AG04450 (cell line): ENCODE measurements at regions not wholly inside any gene's neighbourhood (a gene's known extent, or its start where the extent isn't known, plus 50 kb on each side); places are given as distances from the start of the nearest gene placed in this dataset.

Source experiments
- CTCF ChIA-PET: fragments of 300-600, 350-600 bp; formaldehyde crosslinking; extraction: SDS; loops from one replicate; lab custom pipeline; 2022; ENCODE audit warnings: antibody characterized with exemption, inconsistent platforms; lab: Charles Lee
- POLR2A ChIA-PET: fragments of 350-600 bp; formaldehyde crosslinking; extraction: SDS; loops from one replicate; lab custom pipeline; 2021; ENCODE audit warnings: antibody characterized with exemption, inconsistent platforms; lab: Yijun Ruan, JAX
- DNase-seq: peaks from one replicate; pipeline ENCODE4 v3.0.0-alpha.2; 2011; ENCODE audit warnings: low read depth, low spot score
- H3K27ac ChIP-seq: one replicate; pipeline ENCODE4 v1.5.1; 2012; ENCODE audit warnings: low read depth, low read length, control low read depth
- H3K27me3 ChIP-seq: one replicate; pipeline ENCODE4 v1.6.0; 2012; ENCODE audit warnings: low read length; ENCODE audit not compliant: control insufficient read depth, insufficient read depth
- H3K4me3 ChIP-seq: 2 replicates; pipeline ENCODE4 v1.5.1; 2011; ENCODE audit warnings: mild to moderate bottlenecking, low read depth, low read length, control low read depth
- H3K9me3 ChIP-seq: 2 replicates; pipeline ENCODE4 v1.5.1; 2012; ENCODE audit warnings: low read length; ENCODE audit not compliant: control insufficient read depth, insufficient read depth
- TF ChIP-seq, protein P1 (sequence below): IDR thresholded peaks from 2 replicates; pipeline ENCODE4 v1.5.1; 2011; ENCODE audit warnings: low read depth, low read length, control low read depth, inconsistent platforms

GRCh38 chr13:73225990-73226389 lies 167.2 kb downstream of the KLF5 start:
- POLR2A ChIA-PET = no interaction called here
- H3K27me3 ChIP-seq = no peaks in the 10 kb centered on the region
- no peak overlapping the region for H3K4me3 ChIP-seq
- CTCF ChIA-PET = no interaction called here
- TF ChIP-seq, protein P1, sequence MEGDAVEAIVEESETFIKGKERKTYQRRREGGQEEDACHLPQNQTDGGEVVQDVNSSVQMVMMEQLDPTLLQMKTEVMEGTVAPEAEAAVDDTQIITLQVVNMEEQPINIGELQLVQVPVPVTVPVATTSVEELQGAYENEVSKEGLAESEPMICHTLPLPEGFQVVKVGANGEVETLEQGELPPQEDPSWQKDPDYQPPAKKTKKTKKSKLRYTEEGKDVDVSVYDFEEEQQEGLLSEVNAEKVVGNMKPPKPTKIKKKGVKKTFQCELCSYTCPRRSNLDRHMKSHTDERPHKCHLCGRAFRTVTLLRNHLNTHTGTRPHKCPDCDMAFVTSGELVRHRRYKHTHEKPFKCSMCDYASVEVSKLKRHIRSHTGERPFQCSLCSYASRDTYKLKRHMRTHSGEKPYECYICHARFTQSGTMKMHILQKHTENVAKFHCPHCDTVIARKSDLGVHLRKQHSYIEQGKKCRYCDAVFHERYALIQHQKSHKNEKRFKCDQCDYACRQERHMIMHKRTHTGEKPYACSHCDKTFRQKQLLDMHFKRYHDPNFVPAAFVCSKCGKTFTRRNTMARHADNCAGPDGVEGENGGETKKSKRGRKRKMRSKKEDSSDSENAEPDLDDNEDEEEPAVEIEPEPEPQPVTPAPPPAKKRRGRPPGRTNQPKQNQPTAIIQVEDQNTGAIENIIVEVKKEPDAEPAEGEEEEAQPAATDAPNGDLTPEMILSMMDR = no peak
- no peak overlapping the region for H3K27ac ChIP-seq
- no peak for DNase-seq
- H3K9me3 ChIP-seq = no peaks in the 10 kb centered on the region

- POLR2A ChIA-PET = no interaction called here
- CTCF ChIA-PET = no interaction called here
- no peak for DNase-seq
- Histone ChIP-seq H3K4me3 (no peak overlapping the region), H3K9me3 (no peaks in the 10 kb centered on the region), H3K27me3 (no peaks in the 10 kb centered on the region), H3K27ac (no peak overlapping the region)
- TF ChIP-seq, protein P1 = no peak
Observed at GRCh38 chr13:73224703-73225102, 165.9 kb downstream of the KLF5 start.

DNA sequence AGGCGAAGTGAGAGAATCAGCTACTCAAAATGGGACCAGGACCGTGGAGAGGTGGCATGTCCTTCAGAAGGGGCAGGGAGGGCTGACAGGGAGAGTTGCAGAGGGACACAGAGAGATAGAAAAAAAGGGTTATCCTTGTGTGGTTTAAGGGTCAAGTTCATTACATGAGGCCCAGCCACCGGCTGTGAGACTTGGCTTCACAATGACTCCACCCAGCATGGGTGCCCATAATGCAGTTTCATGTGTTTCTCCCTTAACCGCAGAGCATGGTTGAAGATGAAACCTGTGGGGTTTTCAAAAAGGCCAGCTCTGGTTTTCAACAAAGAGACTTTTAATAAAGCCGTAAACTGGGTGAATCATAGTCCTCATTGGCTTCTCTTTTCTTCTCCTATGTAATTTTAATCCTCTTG lies 164.6 kb downstream of the KLF5 start:
- ChIA-PET CTCF (no interaction called here), POLR2A (no interaction called here)
- H3K27me3 ChIP-seq = no peaks in the 10 kb centered on the region
- no peak overlapping the region for H3K4me3 ChIP-seq
- H3K27ac ChIP-seq = no peak overlapping the region
- no peaks in the 10 kb centered on the region for H3K9me3 ChIP-seq
- DNase-seq = no peak
- TF ChIP-seq, protein P1 = no peak

DNA sequence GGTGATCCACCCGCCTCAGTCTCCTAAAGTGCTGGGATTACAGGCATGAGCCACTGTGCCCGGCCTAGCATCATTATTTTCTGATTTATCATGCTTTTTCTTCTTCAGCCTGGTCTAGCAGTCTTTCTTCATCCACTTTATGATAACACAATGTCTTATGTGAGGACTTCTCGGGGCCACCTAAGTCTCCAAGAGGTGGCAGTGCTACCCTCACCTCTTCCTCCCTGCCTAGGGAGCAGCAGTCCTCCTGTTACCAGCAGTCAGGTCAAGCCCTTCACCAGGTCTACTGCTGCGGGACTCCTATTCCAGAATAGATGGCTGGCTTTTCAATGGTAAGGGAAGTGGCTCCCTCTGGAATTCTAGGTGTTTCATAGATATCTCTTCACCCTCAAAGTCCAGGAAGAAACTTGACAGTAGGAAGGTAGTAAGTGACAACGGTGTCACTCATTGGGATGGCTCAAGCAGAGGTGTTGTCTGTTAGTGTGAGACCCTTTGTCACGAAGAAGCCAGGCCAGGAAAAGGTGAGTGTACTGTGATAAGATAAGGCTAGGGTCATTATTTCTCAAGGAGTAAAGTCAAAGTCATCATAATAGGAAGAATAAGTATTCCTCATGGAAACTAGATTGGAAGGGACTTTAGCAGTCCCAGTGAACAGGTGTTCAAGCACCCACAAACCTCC lies 164.0 kb downstream of the KLF5 start:
- no peaks in the 10 kb centered on the region for H3K9me3 ChIP-seq
- POLR2A ChIA-PET = no interaction called here
- H3K27me3 ChIP-seq = no peaks in the 10 kb centered on the region
- TF ChIP-seq, protein P1 = no peak
- CTCF ChIA-PET = no interaction called here
- DNase-seq = no peak
- H3K4me3 ChIP-seq = no peak overlapping the region
- H3K27ac ChIP-seq = no peak overlapping the region

GRCh38 chr13:73220966-73221720 lies 162.3 kb downstream of the KLF5 start:
- no peak for DNase-seq
- TF ChIP-seq, protein P1 = no peak
- POLR2A ChIA-PET = no interaction called here

More at GRCh38 chr13:73220966-73221720, 162.3 kb downstream of the KLF5 start:
- CTCF ChIA-PET = no interaction called here
- H3K27ac ChIP-seq = no peak overlapping the region
- no peaks in the 10 kb centered on the region for H3K9me3 ChIP-seq
- no peak overlapping the region for H3K4me3 ChIP-seq
- no peaks in the 10 kb centered on the region for H3K27me3 ChIP-seq
